ENCODE measurements at regions not wholly inside any gene's neighbourhood (a gene's known extent, or its start where the extent isn't known, plus 50 kb on each side); places are given as distances from the start of the nearest gene placed in this dataset.

DNA sequence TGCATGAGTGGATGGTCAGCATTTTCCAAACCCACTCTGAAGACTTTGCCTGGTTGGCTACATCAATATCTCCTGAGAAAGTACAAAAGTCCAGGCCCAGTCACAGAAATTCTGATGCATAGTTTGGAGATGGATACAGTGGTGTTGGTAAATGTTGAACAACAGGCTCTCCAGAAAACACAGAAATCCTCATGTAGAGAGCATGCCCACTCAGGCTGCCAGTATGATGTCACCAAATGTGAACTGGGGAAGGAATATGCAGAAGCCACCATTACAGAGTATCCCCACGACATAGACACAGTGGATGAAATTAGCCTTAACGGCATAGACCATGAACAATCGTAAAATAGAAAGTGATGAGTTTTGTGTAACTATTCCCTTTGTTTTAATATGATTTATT lies 97.1 kb upstream of the NXT1 start:
- TF ChIP-seq, protein P1, sequence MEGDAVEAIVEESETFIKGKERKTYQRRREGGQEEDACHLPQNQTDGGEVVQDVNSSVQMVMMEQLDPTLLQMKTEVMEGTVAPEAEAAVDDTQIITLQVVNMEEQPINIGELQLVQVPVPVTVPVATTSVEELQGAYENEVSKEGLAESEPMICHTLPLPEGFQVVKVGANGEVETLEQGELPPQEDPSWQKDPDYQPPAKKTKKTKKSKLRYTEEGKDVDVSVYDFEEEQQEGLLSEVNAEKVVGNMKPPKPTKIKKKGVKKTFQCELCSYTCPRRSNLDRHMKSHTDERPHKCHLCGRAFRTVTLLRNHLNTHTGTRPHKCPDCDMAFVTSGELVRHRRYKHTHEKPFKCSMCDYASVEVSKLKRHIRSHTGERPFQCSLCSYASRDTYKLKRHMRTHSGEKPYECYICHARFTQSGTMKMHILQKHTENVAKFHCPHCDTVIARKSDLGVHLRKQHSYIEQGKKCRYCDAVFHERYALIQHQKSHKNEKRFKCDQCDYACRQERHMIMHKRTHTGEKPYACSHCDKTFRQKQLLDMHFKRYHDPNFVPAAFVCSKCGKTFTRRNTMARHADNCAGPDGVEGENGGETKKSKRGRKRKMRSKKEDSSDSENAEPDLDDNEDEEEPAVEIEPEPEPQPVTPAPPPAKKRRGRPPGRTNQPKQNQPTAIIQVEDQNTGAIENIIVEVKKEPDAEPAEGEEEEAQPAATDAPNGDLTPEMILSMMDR (IDR thresholded peaks at IDR 0.05), result no peak
- TF ChIP-seq ZFX (IDR thresholded peaks at IDR 0.05; ENCODE audit: borderline replicate concordance), result no peak
- no peak overlapping the region for H3K27ac ChIP-seq

DNA sequence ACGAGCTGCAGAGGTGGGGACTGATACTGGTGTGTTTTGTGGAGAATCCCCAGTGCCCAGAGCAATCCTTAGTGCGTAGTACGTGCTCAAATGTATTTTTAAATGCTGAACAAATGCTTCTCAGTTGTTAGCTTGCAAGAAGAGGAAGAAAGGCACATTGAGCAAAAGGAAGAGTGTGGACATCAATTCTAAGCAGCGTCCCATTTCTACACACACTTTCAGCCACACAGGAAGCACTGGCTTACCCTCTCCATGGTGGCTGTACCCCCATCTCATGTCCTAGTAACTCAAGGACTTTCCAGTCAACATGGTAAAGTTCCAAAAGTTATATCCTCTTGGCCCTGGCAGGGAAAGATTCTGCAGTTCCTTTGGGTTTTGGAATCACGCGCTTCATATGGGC lies 98.8 kb upstream of the NXT1 start:
- no peak overlapping the region for H3K27ac ChIP-seq
- TF ChIP-seq, protein P1 (IDR thresholded peaks at IDR 0.05), result no peak
- no peak for TF ChIP-seq ZFX (IDR thresholded peaks at IDR 0.05; ENCODE audit: borderline replicate concordance)

DNA sequence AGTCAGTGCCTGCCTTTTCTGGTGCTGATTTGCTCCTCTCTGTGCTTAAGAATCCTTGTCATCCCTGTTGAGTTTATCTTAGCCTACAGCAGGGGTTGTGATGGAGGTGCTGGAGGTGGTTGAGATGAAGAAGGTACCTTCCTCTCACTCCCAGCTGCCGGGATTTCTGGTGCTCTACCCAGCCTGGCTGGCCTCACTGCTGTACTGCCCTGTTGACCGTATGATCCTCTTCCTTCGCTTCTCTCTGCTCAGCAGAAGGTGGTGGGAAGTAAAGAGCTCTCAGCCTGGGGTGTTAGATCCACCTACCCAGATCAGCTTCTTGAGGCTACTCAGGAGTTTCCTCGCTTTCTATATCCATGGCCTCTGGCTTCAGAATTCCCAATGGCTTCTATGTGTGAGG lies 101.0 kb upstream of the NXT1 start:
- no peak overlapping the region for H3K27ac ChIP-seq
- TF ChIP-seq, protein P1 (IDR thresholded peaks at IDR 0.05), result no peak
- no peak for TF ChIP-seq ZFX (IDR thresholded peaks at IDR 0.05; ENCODE audit: borderline replicate concordance)

DNA sequence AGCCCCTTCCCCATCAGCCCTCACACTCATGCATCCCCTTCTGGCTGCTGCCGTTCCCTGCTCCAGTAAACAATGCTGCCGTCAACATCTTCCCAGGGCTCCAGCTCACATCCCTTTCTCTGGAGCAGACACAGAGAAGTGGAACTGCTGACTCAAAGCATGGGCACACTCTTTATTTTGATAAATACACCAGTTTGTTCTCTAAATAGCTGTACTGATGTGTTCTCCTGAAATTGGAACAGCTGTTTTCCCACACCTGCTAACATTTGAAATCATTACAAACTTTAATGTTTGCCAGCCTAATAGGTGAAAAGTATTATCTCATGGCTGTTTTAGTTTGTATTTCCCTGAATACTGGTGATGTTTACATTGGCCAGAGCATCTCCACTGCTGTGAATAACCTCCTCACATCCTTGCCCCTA lies 102.1 kb upstream of the NXT1 start:
- TF ChIP-seq, protein P1 (IDR thresholded peaks at IDR 0.05), result no peak
- no peak for TF ChIP-seq ZFX (IDR thresholded peaks at IDR 0.05; ENCODE audit: borderline replicate concordance)
- H3K27ac ChIP-seq, result no peak overlapping the region

DNA sequence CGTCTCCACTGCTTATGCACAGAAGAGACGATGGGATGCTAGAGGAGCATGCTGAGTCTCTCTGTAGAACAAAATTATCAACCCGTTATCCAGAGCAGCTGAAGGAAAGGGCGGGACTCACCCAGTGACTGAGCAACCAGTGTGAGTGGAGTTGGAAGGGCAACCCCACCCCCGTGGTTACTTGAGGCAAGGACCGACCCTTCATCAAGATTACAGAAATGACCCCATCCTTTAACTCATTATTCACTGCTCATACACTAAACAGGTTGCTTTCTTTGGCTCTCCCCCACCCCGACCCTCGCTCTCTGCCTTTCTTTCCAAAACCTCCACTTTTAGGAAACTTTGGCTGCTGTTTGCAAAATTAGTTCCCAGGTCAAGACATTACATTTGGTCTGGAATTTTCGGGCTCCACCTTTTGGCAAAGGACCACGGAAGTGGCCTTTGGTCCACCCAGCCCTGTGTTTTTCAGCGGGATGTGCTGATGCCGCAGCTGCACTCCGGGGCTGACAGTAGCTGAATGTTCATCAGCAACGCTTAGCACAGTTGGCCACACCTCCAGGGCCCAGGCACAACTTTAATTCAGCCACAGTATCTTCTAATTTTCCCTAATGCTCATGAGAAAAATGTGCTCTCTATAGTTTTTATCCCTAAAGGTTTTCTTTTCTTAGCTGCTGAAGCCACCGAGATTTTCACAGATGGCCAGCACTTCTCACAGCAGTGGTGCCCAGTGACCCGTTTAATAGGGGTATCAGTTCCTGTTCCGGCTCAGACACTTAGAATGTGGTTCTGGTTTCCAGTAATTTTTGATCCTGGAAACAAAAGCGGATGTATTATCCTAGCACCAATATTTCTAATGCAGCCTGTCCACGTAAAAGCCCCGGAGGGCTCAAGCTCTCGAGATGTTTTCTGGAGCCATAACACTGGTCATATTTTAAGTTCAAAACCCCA lies 103.6 kb upstream of the NXT1 start:
- H3K27ac ChIP-seq, result no peak overlapping the region
- TF ChIP-seq, protein P1 (IDR thresholded peaks at IDR 0.05), result no peak
- no peak for TF ChIP-seq ZFX (IDR thresholded peaks at IDR 0.05; ENCODE audit: borderline replicate concordance)

DNA sequence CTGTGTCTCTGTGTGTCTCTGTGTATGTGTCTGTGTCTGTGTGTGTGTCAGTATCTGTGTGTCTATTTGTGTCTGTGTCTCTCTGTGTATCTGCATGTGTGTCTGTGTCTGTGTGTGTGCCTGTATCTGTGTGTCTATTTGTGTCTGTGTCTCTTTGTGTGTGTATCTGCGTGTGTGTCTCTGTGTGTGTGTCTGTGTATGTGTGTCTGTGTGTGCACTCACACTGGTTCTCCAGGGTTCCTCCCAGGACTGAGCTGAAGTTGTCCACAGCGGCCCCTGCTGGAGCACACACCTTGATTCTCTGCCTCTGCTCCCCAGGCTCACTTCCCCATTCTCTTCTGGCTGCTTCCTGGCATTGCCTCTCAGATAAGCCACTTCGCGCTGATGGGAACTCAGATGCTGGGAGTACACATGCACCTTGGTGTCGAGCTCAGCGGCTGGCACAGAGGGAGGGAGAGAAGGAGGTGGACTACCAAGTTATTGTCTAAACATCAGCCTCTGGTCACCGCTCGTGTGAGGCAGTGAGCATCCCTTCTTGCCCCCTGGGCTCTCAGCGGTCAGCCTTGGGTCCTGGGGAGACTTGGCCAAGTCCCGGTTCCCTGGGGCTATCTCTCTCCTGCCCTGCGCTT lies 104.9 kb upstream of the NXT1 start:
- TF ChIP-seq, protein P1 (IDR thresholded peaks at IDR 0.05), result peak; percentile 64
- TF ChIP-seq ZFX (IDR thresholded peaks at IDR 0.05; ENCODE audit: borderline replicate concordance), result no peak
- no peak overlapping the region for H3K27ac ChIP-seq

Data from 22Rv1 (cell line).